Keratinocyte (primary cell): ENCODE measurements at regions not wholly inside any gene's neighbourhood (a gene's known extent, or its start where the extent isn't known, plus 50 kb on each side); places are given as distances from the start of the nearest gene placed in this dataset.
"Not testable (repeated sequence)": the region's sequence is repeated elsewhere in the genome, so short reads cannot be mapped to it uniquely, and the experiment has no call there.

ENCODE experiments used
- CTCF ChIP-seq, 3 experiments: IDR thresholded peaks in 1 of 3; conservative IDR thresholded peaks in 1 of 3; optimal IDR thresholded peaks in 1 of 3; 2 replicates in 2 of 3; 3 replicates in 1 of 3; pipeline versions ENCODE3 to v1.5.1; 2011; ENCODE audit warnings: low read length in 3 of 3, mild to moderate bottlenecking in 3 of 3, moderate library complexity in 2 of 3, control low read depth in 1 of 3, inconsistent platforms in 1 of 3; ENCODE audit not compliant: insufficient read depth in 2 of 3; ENCODE audit errors: extremely low read depth in 1 of 3
- EZH2 ChIP-seq: IDR thresholded peaks from one replicate; pipeline ENCODE4 v1.6.1; 2012; ENCODE audit warnings: inconsistent platforms, mild to moderate bottlenecking, low read length, moderate library complexity

GRCh38 chr18:55721006-55721405 is 133.0 kb upstream of the TCF4 start:
- TF ChIP-seq CTCF (optimal IDR thresholded peaks at IDR 0.05 in 1 of 3, IDR thresholded peaks at IDR 0.05 in 1 of 3, conservative IDR thresholded peaks at IDR 0.05 in 1 of 3; ENCODE audit: extremely low read depth in 1 of 3, insufficient read depth in 2 of 3, low read length in 3 of 3); EZH2: not testable (repeated sequence)
